HG03159 (cell line): ENCODE measurements at regions not wholly inside any gene's neighbourhood (a gene's known extent, or its start where the extent isn't known, plus 50 kb on each side); places are given as distances from the start of the nearest gene placed in this dataset.

Experiments
- ATAC-seq: cut with Tn5 transposase; IDR thresholded peaks from one replicate; pipeline ENCODE4 v1.9.1; 2021; ENCODE audit warnings: mild to moderate bottlenecking, moderate library complexity; ENCODE audit not compliant: unreplicated experiment

GRCh38 chr13:107139006-107139405 lies 571.1 kb upstream of the ARGLU1 start:
- ATAC-seq: no peak

- no peak for ATAC-seq
Measured at GRCh38 chr13:107138486-107138885, 570.5 kb upstream of the ARGLU1 start.

- no peak for ATAC-seq
Measured at GRCh38 chr13:107133950-107134349, 566.0 kb upstream of the ARGLU1 start.

GRCh38 chr13:107130566-107130965 lies 562.6 kb upstream of the ARGLU1 start:
- no peak for ATAC-seq

DNA sequence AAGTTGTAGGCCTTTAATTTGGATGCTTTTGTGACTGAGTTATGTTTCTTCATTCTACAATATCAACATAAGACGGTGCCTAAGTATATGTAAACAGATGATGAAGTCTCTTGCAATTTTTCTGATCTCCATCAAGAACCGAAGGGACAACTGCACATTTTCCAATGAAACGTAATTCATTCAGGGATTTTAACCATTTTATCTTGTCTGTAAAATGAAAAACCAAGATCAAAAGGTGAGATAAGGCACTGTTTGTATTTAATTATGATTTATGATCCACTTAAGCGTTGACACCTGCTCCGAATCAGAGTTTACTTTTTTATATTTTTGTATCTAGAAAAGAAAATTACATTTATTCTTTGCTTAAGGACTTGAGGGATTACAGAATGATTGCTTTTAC lies 556.8 kb upstream of the ARGLU1 start:
- ATAC-seq: no peak

- no peak for ATAC-seq
Measured at GRCh38 chr13:107124129-107124718, 556.3 kb upstream of the ARGLU1 start.

DNA sequence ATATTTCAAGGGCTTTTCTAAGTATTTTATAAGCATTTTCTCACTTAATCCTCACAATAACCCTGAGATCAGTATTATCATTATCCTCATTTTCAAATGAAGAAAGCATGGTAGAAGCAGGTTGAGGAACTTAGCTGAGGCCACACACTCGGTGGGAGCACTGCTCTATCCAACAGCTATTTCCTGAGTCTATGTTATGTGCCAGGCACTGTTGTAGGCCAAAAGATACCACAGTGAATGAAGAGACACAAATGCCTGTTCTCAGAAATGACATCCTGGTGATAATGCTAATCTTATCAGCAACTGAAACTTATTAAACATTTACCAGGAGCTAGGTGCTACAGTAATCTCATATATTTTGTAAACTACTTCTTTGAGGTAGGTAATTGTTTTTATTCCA lies 553.9 kb upstream of the ARGLU1 start:
- ATAC-seq: no peak

DNA sequence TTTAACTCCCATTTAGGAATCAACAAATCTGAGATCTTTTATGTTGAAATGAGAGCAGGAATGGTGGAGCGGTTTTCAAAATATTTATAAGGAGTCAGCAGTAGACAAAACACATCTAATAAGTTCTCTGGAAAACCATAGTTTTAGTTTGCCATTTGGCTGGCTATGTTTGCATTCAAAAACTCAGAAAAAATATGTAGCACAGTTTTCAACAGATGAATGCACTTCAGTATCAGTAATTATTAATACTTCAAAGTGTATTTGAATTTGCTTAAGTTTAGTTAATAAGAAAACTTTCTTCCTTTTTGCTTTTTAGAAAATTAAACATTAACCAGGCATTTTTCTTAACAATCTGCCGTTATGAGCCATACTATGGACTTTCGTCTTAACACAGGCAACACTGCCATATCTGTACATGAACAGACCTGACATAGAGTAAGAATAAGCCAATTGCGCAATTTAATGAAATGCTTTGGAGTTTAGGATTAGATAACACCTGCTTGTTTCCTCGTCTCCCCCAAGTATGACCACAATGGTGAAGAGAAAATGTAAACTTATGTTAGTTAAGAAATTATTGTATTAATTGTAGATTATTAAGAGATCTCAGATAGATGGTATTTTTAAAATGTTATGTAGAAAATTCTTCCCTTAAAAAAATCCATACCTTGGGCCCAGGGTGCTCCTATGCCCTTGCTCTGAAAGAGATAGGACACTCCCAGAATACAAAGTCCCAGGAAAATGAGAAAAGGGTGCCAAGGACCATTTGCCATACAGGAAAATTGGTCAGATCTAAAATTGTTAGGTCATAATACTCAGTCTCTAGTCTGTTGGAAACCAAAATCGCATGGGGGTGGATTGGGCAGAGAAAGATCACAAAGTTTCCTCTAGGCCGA lies 552.3 kb upstream of the ARGLU1 start:
- ATAC-seq: no peak

DNA sequence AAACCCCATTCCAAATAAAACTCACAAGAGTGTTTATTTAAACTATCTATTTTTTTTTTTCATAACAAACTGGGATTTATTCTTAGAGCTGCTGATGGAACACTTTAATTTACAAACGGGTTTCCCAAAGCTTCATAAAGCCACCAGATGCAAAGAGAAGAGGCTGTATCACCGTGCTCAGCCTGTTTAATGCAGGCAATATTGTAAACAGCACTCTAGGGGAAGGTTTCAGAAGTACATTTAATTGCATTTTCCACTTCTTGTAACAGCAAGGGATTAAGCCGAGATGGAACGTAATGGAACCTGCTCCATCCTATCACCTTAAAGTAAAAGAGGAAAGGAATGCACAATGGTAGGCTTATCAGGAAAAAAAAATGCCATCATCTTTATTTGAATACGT lies 550.6 kb upstream of the ARGLU1 start:
- no peak for ATAC-seq

DNA sequence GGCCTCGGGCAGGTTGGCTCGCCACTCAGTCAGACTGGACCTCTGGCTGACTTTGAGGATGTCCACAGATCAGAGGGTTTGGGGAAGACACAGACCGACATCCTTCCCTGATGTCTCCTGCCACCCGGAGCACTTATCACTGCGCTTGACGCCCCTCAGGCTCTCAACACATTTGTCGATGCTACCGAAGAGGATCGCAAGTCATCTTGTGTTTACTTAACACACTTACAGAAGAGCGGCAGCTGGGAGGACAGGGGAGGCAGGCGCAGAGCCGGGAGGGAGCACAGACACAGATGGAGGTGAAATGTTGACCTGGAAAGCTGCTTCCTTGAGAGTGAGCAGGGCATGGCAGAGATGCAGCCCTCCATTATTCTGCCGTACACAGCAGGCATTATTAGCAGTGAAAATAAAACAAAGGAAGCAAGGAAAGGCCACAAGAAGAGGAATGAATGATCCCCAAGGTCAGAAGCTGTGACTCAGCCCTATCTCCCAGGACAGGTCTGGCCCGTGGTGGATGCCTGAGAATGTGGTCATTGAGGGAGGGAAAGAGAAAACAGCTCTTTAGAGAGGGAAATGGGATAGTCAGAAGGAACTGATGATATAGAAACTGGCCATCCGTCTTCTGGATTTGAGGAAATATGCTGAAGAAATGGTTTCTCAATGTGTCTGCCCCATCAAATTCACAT lies 549.5 kb upstream of the ARGLU1 start:
- ATAC-seq: no peak

GRCh38 chr13:107113387-107113786 lies 545.5 kb upstream of the ARGLU1 start:
- no peak for ATAC-seq

DNA sequence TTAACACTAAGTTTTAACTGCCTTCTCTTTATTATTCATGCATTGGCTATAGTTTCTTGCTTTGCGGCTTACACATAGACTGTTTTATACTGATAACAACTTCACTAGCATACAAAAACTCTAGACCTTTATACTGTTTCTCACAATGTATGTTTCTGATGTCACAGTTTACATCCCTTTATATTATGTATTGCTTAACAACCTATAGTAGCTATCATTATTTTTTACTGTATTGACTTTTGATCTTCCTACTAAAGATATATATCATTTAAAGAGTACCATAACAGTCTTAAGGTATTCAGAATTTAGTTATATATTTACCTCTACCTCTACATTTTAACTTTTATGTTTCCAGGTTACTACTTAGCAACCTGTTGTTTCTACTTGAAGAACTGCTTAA lies 543.3 kb upstream of the ARGLU1 start:
- no peak for ATAC-seq

DNA sequence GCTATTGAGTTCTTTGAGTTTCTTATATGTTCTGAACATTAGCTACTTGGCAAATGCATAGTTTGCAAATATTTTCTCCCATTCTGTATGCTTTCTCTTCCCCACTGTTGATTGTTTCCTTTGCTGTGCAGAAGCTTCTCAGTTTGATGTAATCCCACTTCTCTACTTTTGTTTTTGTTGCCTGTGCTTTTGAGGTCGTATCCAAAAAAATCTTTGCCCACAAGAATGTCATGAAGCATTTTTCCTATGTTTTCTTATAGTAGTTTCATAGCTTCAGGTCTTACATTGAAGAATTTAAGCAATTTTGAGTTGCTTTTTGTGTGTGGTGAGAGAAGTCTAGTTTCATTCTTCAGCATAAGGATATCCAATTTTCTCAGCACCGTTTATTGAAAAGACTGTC lies 536.7 kb upstream of the ARGLU1 start:
- no peak for ATAC-seq

- ATAC-seq: no peak
Measured at GRCh38 chr13:107102676-107103075, 534.7 kb upstream of the ARGLU1 start.

DNA sequence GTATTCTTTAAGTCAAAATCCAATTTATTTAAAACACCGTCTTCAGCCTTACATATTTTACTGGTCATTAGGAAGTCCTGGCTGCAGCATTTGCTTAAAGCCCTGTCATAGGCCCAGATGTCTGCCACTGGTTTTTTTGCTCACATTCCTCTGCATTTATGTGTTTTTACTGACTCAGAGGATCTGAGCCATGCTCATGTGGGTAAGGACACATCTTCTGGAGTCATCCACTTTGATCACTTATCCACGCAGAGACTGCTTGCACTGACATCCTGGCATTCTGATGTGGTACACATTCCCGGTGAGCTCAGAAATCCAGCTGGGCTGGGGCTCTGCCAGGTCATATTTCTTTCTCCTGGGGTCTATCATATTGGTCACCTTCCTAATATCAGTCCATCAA lies 531.7 kb upstream of the ARGLU1 start:
- ATAC-seq: no peak

DNA sequence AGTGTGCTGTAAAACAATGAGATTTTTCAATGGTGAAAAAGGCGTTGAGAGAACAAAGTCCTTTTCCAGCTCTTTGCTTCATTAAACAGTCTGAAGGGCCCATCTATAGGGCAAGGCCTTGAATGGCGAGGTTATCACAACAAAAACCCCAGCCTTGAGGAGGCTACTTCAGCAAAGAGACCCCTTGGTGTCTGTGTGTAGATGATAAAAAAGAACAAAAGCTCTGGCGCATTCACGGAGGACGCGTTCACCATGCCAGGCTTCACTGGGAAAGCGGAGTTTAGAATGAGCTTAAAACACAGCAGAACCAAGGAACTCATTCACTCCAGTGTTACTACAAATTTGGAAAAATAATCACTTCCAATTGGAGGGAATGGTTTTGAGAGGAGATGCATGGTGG lies 530.0 kb upstream of the ARGLU1 start:
- no peak for ATAC-seq

DNA sequence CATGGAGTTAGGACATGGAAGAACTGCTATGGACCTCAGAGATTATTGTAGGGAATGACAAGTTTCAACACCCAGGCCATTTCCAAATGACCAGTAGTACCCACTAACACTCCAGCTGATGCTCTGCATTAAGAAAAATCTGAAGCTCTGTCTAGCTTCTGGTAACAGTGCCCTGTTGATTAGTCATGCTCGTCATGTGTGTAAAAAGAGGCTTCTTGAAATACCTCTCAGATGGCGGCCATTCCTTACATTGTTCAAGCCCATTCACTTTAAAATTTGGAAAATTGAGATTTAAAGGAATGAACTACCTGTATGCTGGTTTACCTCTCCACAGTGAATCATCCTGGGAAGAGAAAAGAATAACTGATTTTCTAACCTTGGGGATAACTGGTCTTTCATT lies 527.9 kb upstream of the ARGLU1 start:
- ATAC-seq: no peak

DNA sequence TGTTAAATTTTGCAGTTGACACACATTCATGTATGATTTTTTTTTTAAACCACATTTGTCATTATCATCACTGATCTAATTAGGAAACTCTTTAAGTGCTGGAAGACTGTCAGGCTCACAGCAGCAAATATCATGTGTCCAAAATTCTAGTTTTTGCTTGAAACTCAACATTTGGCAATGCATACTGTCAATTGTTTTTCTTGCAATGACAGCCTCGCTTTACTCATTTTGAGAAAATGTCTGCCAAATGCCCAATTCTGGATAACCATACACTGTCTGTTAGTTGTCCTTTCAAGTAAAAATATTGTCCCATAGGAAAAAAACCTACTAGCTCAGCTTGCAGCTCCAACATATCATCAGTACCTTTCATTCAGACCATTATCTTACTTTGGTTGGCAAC lies 523.9 kb upstream of the ARGLU1 start:
- ATAC-seq: no peak

GRCh38 chr13:107091428-107091827 lies 523.5 kb upstream of the ARGLU1 start:
- ATAC-seq: no peak

- ATAC-seq: no peak
Measured at GRCh38 chr13:107088061-107088460, 520.1 kb upstream of the ARGLU1 start.

DNA sequence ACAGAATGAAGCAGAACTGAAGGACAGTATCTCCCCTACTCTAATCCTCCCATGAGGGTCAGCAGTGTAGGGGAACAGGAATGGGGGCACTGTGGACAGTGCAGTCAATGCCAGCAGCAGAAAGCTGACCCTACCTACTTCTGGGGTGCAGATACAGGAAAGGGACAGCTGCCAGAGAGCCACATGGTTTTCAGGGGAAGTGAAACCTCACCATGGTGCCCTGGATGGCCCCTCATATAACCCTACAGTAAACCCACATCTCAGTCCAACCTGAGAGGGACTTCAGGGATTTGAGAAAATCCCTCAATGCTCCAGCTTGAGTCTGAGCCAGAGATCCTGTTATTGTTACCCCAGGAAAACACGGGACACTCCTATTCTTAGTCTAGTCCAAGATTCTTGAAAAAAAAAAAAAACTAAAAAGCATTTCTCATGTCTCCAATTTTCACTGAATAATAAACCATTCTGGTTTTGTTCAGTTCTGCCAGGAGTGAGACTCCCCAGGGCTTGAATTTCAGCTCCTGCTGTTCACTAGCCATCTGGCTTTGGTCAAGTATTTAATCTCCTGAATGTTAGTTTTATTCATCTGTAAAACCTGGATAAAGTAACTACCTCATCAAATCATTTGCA lies 511.6 kb upstream of the ARGLU1 start:
- ATAC-seq: no peak
